Neutrophil (primary cell): ENCODE measurements at regions not wholly inside any gene's neighbourhood (a gene's known extent, or its start where the extent isn't known, plus 50 kb on each side); places are given as distances from the start of the nearest gene placed in this dataset.
"Not testable (repeated sequence)": the region's sequence is repeated elsewhere in the genome, so short reads cannot be mapped to it uniquely, and the experiment has no call there.

ENCODE experiments used
- H3K27ac ChIP-seq: fragments of 200-600 bp; sonication (generic); 2 replicates; pipeline ENCODE4 v1.5.1; 2016; ENCODE audit warnings: mild to moderate bottlenecking, moderate library complexity
- H3K27me3 ChIP-seq: fragments of 200-600 bp; sonication (generic); 2 replicates; pipeline ENCODE4 v1.6.0; 2016; ENCODE audit warnings: mild to moderate bottlenecking
- H3K36me3 ChIP-seq: fragments of 200-600 bp; sonication (generic); 2 replicates; pipeline ENCODE4 v1.5.1; 2017
- H3K4me1 ChIP-seq, 2 experiments: fragments of 200-600 bp in 1 of 2; sonication (generic) in 1 of 2; 1 replicate in 1 of 2; 2 replicates in 1 of 2; pipeline versions ENCODE4 v1.5.1 to v1.6.1; 2013 to 2016; ENCODE audit warnings: low read depth in 1 of 2, low read length in 1 of 2, mild to moderate bottlenecking in 1 of 2, moderate library complexity in 1 of 2; ENCODE audit not compliant: control insufficient read depth in 1 of 2, insufficient read depth in 1 of 2
- H3K4me3 ChIP-seq, 2 experiments: fragments of 200-600 bp in 1 of 2; sonication (generic) in 1 of 2; 1 replicate in 1 of 2; 2 replicates in 1 of 2; pipeline ENCODE4 v1.5.1; 2013 to 2016; ENCODE audit warnings: low read depth in 1 of 2, low read length in 1 of 2, mild to moderate bottlenecking in 1 of 2, moderate library complexity in 1 of 2
- H3K9me3 ChIP-seq: fragments of 200-600 bp; sonication (generic); 2 replicates; pipeline ENCODE4 v1.5.1; 2016
- TF ChIP-seq, protein P1 (sequence below): fragments of 200-600 bp; sonication (generic); IDR thresholded peaks from 2 replicates; pipeline ENCODE4 v1.5.1; 2016; ENCODE audit warnings: antibody characterized with exemption

DNA sequence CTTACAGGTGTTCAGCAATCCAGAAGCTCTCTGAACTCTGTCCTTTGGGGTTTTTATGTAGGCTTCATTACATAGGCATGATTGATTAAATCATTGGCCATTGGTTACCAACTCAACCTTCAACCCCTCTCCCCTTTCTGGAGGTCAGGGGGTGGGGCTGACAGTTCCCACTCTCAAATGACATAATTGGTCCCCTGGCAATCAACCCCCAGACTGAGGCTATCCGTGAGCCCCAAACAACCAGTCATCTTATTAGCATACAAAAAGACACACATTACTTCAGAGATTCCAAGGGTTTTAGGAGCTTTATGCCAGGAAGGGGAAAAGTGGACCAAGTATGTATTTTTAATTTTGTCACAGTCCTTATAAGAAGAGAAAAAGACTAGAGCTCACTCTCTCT lies 92.1 kb downstream of the ZNF467 start:
- TF ChIP-seq, protein P1, sequence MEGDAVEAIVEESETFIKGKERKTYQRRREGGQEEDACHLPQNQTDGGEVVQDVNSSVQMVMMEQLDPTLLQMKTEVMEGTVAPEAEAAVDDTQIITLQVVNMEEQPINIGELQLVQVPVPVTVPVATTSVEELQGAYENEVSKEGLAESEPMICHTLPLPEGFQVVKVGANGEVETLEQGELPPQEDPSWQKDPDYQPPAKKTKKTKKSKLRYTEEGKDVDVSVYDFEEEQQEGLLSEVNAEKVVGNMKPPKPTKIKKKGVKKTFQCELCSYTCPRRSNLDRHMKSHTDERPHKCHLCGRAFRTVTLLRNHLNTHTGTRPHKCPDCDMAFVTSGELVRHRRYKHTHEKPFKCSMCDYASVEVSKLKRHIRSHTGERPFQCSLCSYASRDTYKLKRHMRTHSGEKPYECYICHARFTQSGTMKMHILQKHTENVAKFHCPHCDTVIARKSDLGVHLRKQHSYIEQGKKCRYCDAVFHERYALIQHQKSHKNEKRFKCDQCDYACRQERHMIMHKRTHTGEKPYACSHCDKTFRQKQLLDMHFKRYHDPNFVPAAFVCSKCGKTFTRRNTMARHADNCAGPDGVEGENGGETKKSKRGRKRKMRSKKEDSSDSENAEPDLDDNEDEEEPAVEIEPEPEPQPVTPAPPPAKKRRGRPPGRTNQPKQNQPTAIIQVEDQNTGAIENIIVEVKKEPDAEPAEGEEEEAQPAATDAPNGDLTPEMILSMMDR = no peak
- Histone ChIP-seq H3K4me1 (peaks cover 9 to 10% of the 10 kb centered on the region in 2 experiments), H3K36me3 (no peaks in the 10 kb centered on the region), H3K9me3 (no peaks in the 10 kb centered on the region), H3K4me3 (no peak overlapping the region), H3K27ac (no peak overlapping the region), H3K27me3 (no peaks in the 10 kb centered on the region)

DNA sequence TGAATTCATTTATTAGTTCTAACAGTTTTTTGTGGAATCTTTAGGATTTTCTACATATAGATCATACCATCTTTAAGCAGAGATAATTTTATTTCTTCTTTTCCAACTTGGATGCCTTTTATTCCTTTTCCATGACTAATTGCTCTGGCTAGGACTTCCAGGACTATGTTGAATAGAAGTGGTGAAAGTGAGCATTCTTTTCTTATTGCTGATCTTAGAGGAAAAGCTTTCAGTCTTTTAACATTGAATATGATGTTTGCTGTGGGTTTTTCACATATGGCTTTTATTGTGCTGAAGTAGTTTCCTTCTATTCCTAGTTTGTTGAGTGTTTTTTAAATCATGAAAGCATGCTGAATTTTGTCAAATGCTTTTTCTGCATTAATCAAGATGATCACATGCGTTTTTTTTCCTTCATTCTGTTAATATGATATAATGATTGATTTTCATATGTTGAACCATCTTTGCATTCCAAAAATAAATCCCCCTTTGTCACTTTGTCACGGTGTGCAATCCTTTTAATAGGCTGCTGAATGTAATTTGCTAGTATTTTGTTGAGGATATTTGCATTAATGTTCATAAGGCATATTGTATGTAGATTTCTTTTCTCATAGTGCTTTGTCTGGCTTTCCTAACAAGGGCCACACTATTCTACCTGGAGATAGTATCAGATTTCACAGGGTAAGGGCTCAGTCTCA lies 92.9 kb downstream of the ZNF467 start:
- no peaks in the 10 kb centered on the region for H3K27me3 ChIP-seq
- no peaks in the 10 kb centered on the region for H3K36me3 ChIP-seq
- peaks cover 1 to 2% of the 10 kb centered on the region in 2 experiments for H3K4me1 ChIP-seq
- H3K9me3 ChIP-seq = no peaks in the 10 kb centered on the region
- TF ChIP-seq, protein P1 = no peak
- no peak overlapping the region for H3K4me3 ChIP-seq
- H3K27ac ChIP-seq = no peak overlapping the region

DNA sequence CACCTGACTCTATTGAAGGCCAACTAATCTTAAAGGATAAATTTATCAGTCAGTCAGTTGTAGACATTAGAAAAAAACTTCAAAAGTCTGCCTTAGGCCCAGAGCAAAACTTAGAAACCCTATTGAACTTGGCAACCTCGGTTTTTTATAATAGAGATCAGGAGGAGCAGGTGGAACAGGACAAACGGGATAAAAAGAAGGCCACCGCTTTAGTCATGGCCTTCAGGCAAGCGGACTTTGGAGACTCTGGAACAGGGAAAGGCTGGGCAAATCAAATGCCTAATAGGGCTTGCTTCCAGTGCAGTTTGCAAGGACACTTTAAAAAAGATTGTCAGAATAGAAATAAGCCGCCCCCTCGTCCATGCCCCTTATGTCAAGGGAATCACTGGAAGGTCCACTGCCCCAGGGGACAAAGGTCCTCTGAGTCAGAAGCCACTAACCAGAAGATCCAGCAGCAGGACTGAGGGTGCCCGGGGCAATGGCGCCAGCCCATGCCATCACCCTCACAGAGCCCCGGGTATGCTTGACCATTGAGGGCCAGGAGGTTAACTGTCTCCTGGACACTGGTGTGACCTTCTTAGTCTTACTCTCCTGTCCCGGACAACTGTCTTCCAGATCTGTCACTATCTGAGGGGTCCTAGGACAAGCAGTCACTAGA lies 98.5 kb downstream of the ZNF467 start:
- H3K36me3 ChIP-seq, H3K4me3 ChIP-seq, H3K4me1 ChIP-seq: not testable (repeated sequence)

DNA sequence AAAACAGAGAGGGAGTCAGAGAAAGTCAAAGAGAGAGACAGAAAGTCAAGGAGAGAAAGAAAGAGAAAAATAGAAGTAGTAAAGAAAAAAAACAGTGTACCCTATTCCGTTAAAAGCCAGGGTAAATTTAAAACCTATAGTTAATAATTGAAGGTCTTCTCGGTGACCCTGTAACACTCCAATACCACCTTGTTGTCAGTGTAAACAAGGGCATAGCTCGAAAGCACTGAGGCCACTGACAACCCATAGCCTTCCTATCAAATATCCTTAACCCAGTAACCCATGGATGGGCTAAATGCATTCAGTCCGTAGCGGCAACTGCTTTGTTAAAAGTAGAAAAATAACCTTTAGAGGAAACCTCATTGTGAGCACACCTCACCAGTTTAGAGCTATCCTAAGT lies 100.4 kb downstream of the ZNF467 start:
- no peaks in the 10 kb centered on the region for H3K36me3 ChIP-seq
- H3K27ac ChIP-seq = no peak overlapping the region
- H3K9me3 ChIP-seq = no peaks in the 10 kb centered on the region
- H3K4me3 ChIP-seq = no peak overlapping the region
- no peaks in the 10 kb centered on the region for H3K27me3 ChIP-seq
- TF ChIP-seq, protein P1 = no peak
- no peaks in the 10 kb centered on the region for H3K4me1 ChIP-seq

More for the DNA sequence above, 98.5 kb downstream of the ZNF467 start:
- H3K27ac ChIP-seq, H3K27me3 ChIP-seq, H3K9me3 ChIP-seq: not testable (repeated sequence)

DNA sequence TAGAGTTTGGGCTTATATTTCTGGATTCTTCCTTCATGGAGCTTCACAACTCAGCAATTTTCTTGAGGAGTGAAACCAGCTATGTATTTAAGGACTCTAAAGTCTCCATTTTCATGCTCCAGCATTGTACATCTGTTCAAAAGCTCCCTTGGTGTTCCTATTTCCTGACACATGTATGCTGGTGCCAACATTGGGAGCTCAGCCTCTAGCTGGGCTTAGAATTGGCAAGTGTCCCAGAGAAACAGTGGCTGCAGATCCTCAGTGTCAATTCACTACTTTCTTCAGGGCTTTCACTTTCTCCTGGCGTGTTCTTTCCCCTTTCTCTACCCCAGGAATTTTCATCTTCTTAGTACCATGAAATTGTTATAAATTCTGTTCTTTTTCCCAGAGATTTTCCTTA lies 103.1 kb downstream of the ZNF467 start:
- Histone ChIP-seq H3K36me3 (no peaks in the 10 kb centered on the region), H3K27me3 (peaks cover 4% of the 10 kb centered on the region), H3K9me3 (no peaks in the 10 kb centered on the region), H3K27ac (no peak overlapping the region), H3K4me3 (no peak overlapping the region), H3K4me1 (no peaks in the 10 kb centered on the region)
- TF ChIP-seq, protein P1 = no peak

DNA sequence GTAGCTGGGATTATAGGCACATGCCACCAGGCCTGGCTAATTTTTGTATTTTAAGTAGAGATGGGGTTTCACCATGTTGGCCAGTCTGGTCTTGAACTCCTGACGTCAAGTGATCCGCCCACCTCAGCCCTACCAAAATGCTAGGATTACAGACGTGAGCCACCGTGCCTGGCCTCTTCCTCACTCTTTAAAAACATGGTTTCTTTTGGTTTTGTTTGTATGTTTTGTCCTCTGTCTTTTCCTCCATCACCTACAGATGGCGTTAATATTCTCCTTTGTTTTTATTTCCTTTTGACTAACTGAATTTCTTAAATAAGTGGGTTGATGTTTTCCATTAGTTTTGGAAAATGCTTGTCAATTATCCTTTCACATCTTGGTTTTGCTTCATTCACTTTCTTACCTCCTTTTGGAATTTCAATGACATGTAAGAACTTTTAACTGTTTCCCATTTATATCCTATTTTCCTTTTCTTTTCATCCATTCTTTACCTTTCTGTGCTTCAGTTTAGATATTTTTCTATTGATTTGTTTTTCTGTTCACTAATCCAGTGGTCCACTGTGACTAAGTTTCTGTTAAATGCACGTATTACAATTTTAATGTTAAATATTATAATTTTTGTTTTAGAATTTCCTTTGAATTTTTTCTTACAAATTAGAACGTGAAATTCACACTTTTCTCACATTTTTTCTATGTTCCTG lies 104.1 kb downstream of the ZNF467 start:
- no peaks in the 10 kb centered on the region for H3K4me1 ChIP-seq
- H3K27me3 ChIP-seq = peaks cover 4% of the 10 kb centered on the region
- TF ChIP-seq, protein P1 = no peak
- H3K36me3 ChIP-seq = no peaks in the 10 kb centered on the region
- no peak overlapping the region for H3K4me3 ChIP-seq
- H3K27ac ChIP-seq = no peak overlapping the region
- H3K9me3 ChIP-seq = no peaks in the 10 kb centered on the region
